NCI-H1092 treated with DMSO at 0.1 percent for 48 hours (cell line): ENCODE measurements at regions not wholly inside any gene's neighbourhood (a gene's known extent, or its start where the extent isn't known, plus 50 kb on each side); places are given as distances from the start of the nearest gene placed in this dataset.

Experiments used
- DNase-seq: peaks from one replicate; lab custom pipeline; 2025; lab: John Stamatoyannopoulos, UW

- no peak for DNase-seq
Observed at GRCh38 chr7:89926194-89926593, 228.1 kb upstream of the STEAP1 start.

- no peak for DNase-seq
Observed at GRCh38 chr7:89926701-89927100, 227.6 kb upstream of the STEAP1 start.

GRCh38 chr7:89927762-89928161, 226.5 kb upstream of the STEAP1 start:
- DNase-seq, result no peak

- DNase-seq, result no peak
Observed at GRCh38 chr7:89928451-89928850, 225.8 kb upstream of the STEAP1 start.

GRCh38 chr7:89934101-89934500, 220.2 kb upstream of the STEAP1 start:
- no peak for DNase-seq

- no peak for DNase-seq
Observed at GRCh38 chr7:89943525-89944050, 210.7 kb upstream of the STEAP1 start.

- no peak for DNase-seq
Observed at GRCh38 chr7:89958525-89959068, 195.7 kb upstream of the STEAP1 start.

GRCh38 chr7:89966067-89966664, 188.1 kb upstream of the STEAP1 start:
- no peak for DNase-seq

- no peak for DNase-seq
Observed at GRCh38 chr7:89975577-89975976, 178.7 kb upstream of the STEAP1 start.

- DNase-seq, result no peak
Observed at GRCh38 chr7:89987665-89988064, 166.6 kb upstream of the STEAP1 start.

GRCh38 chr7:89988074-89988473, 166.2 kb upstream of the STEAP1 start:
- no peak for DNase-seq

GRCh38 chr7:89989454-89989853, 164.8 kb upstream of the STEAP1 start:
- no peak for DNase-seq

- DNase-seq, result no peak
Observed at GRCh38 chr7:89994483-89994882, 159.8 kb upstream of the STEAP1 start.

- no peak for DNase-seq
Observed at GRCh38 chr7:89998554-89998953, 155.7 kb upstream of the STEAP1 start.

GRCh38 chr7:90005836-90006235, 148.4 kb upstream of the STEAP1 start:
- no peak for DNase-seq

GRCh38 chr7:90007001-90007654, 147.1 kb upstream of the STEAP1 start:
- DNase-seq, result no peak

- DNase-seq, result no peak
Observed at GRCh38 chr7:90007831-90008230, 146.4 kb upstream of the STEAP1 start.

GRCh38 chr7:90022213-90022612, 132.1 kb upstream of the STEAP1 start:
- DNase-seq, result no peak

GRCh38 chr7:90025771-90026170, 128.5 kb upstream of the STEAP1 start:
- no peak for DNase-seq

- DNase-seq, result no peak
Observed at GRCh38 chr7:90033850-90034249, 120.4 kb upstream of the STEAP1 start.

GRCh38 chr7:90053094-90053493, 101.2 kb upstream of the STEAP1 start:
- no peak for DNase-seq

GRCh38 chr7:90061077-90061476, 93.2 kb upstream of the STEAP1 start:
- DNase-seq, result no peak

- no peak for DNase-seq
Observed at GRCh38 chr7:90064370-90064769, 89.9 kb upstream of the STEAP1 start.

GRCh38 chr7:90067171-90067570, 87.1 kb upstream of the STEAP1 start:
- no peak for DNase-seq
